MM.1S (cell line): ENCODE measurements at regions not wholly inside any gene's neighbourhood (a gene's known extent, or its start where the extent isn't known, plus 50 kb on each side); places are given as distances from the start of the nearest gene placed in this dataset.

ENCODE experiments used
- DNase-seq: peaks from one replicate; pipeline ENCODE4 v3.0.0-alpha.2; 2015
- H2AFZ ChIP-seq: fragments of 300-600 bp; sonication (generic); 2 replicates; pipeline ENCODE4 v1.6.0; 2016; ENCODE audit warnings: antibody characterized with exemption, low read length
- H3F3A ChIP-seq: fragments of 300-600 bp; sonication (generic); 2 replicates; pipeline ENCODE4 v1.6.1; 2016; ENCODE audit warnings: mild to moderate bottlenecking, antibody characterized with exemption, low read length, moderate library complexity, mixed read lengths; ENCODE audit not compliant: insufficient read depth
- H3K27ac ChIP-seq: fragments of 300-600 bp; sonication (generic); 2 replicates; pipeline ENCODE4 v1.5.1; 2016; ENCODE audit warnings: mild to moderate bottlenecking, low read length
- H3K27me3 ChIP-seq: fragments of 300-600 bp; sonication (generic); replicated peaks from 2 replicates; pipeline ENCODE4 v1.6.0; 2016; ENCODE audit warnings: low read length; ENCODE audit not compliant: insufficient read depth
- H3K36me3 ChIP-seq: fragments of 300-600 bp; sonication (generic); replicated peaks from 2 replicates; pipeline ENCODE4 v1.6.1; 2016; ENCODE audit warnings: mild to moderate bottlenecking, low read length, mixed read lengths; ENCODE audit not compliant: insufficient read depth
- H3K4me1 ChIP-seq: fragments of 300-600 bp; sonication (generic); 2 replicates; pipeline ENCODE4 v1.6.1; 2016; ENCODE audit warnings: low read length, mixed read lengths
- H3K4me2 ChIP-seq: fragments of 300-600 bp; sonication (generic); 2 replicates; pipeline ENCODE4 v1.6.0; 2016; ENCODE audit warnings: low read depth, low read length
- H3K4me3 ChIP-seq: fragments of 300-600 bp; sonication (generic); 2 replicates; pipeline ENCODE4 v1.5.1; 2016; ENCODE audit warnings: low read length, mixed read lengths
- H3K79me2 ChIP-seq: fragments of 300-600 bp; sonication (generic); 2 replicates; pipeline ENCODE4 v1.6.1; 2016; ENCODE audit warnings: mixed run types, low read length, mixed read lengths
- H3K9ac ChIP-seq: fragments of 300-600 bp; sonication (generic); 2 replicates; pipeline ENCODE4 v1.6.1; 2016; ENCODE audit warnings: low read length, mixed read lengths
- H3K9me2 ChIP-seq: fragments of 300-600 bp; sonication (generic); replicated peaks from 2 replicates; pipeline ENCODE4 v1.6.1; 2016; ENCODE audit warnings: mild to moderate bottlenecking, low read length, mixed read lengths; ENCODE audit not compliant: insufficient read depth
- H3K9me3 ChIP-seq: fragments of 300-600 bp; sonication (generic); replicated peaks from 2 replicates; pipeline ENCODE4 v1.6.1; 2016; ENCODE audit warnings: mild to moderate bottlenecking, low read length, mixed read lengths; ENCODE audit not compliant: insufficient read depth
- H4K20me1 ChIP-seq: fragments of 300-600 bp; sonication (generic); 2 replicates; pipeline ENCODE4 v1.6.1; 2016; ENCODE audit warnings: mild to moderate bottlenecking, low read length, moderate library complexity, mixed read lengths; ENCODE audit not compliant: insufficient read depth
- EZH2 ChIP-seq: fragments of 300-600 bp; sonication (generic); optimal IDR thresholded peaks from 2 replicates; pipeline ENCODE3; 2017; ENCODE audit warnings: low read depth, mild to moderate bottlenecking, antibody characterized with exemption, low read length, mixed read lengths
- EZH2phosphoT487 ChIP-seq: fragments of 300-600 bp; sonication (generic); IDR thresholded peaks from 2 replicates; pipeline ENCODE4 v1.6.1; 2018; ENCODE audit warnings: antibody characterized with exemption, low read length
- TF ChIP-seq, protein P1 (sequence below): fragments of 300-600 bp; sonication (generic); IDR thresholded peaks from 2 replicates; pipeline ENCODE4 v1.5.1; 2016; ENCODE audit warnings: antibody characterized with exemption, low read length, mixed read lengths

GRCh38 chr6:49038294-49038822, 424.7 kb downstream of the MMUT start:
- no peak overlapping the region for H3K4me2 ChIP-seq
- no peaks in the 10 kb centered on the region for H3K4me1 ChIP-seq
- TF ChIP-seq, protein P1, sequence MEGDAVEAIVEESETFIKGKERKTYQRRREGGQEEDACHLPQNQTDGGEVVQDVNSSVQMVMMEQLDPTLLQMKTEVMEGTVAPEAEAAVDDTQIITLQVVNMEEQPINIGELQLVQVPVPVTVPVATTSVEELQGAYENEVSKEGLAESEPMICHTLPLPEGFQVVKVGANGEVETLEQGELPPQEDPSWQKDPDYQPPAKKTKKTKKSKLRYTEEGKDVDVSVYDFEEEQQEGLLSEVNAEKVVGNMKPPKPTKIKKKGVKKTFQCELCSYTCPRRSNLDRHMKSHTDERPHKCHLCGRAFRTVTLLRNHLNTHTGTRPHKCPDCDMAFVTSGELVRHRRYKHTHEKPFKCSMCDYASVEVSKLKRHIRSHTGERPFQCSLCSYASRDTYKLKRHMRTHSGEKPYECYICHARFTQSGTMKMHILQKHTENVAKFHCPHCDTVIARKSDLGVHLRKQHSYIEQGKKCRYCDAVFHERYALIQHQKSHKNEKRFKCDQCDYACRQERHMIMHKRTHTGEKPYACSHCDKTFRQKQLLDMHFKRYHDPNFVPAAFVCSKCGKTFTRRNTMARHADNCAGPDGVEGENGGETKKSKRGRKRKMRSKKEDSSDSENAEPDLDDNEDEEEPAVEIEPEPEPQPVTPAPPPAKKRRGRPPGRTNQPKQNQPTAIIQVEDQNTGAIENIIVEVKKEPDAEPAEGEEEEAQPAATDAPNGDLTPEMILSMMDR, result no peak
- no peak for TF ChIP-seq EZH2
- TF ChIP-seq EZH2phosphoT487, result no peak
- no peaks in the 10 kb centered on the region for H3K27me3 ChIP-seq
- no peaks in the 10 kb centered on the region for H4K20me1 ChIP-seq
- H2AFZ ChIP-seq, result no peak overlapping the region
- H3K9me3 ChIP-seq, result no peaks in the 10 kb centered on the region
- no peak overlapping the region for H3K4me3 ChIP-seq
- H3K27ac ChIP-seq, result no peak overlapping the region
- H3F3A ChIP-seq, result no peaks in the 10 kb centered on the region
- no peaks in the 10 kb centered on the region for H3K79me2 ChIP-seq
- no peak overlapping the region for H3K9ac ChIP-seq
- H3K9me2 ChIP-seq, result no peaks in the 10 kb centered on the region
- H3K36me3 ChIP-seq, result no peaks in the 10 kb centered on the region
- no peak for DNase-seq

DNA sequence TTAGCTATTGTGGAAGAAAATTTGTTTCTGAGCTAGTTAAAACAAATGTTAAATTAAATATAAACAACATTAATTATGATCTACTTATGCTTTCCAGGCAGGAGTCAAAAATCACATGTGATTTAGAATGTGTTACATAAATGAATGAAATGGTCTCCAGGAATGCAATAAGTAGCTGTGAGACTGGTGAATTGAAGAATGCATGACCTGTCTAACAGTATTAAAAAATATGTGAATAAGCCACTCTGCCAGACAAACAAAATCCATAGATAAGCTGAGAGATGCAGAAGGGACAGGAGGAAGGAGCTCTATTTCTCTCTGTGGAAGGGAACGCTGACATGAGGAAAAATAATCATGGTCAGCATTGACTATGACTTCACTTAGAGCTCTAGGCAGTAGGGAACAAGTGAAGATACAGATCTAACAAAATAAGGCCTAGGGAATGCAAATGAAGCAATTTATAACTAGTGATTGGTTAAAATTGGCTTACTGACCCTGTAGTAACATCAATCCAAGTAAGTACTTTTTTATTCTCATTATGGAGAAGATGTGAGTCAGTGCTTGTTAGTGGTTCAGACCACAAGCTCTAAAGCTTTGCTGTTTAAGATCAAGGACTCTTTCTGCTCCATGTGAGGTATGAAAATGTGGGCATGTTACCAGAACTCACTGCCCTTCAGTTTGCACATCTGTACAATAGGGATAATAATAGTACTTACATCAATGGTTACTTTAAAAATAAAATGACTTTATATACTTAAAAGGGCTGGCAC, 432.6 kb downstream of the MMUT start:
- H3K79me2 ChIP-seq, result no peaks in the 10 kb centered on the region
- no peaks in the 10 kb centered on the region for H4K20me1 ChIP-seq
- H3K4me3 ChIP-seq, result no peak overlapping the region
- no peak for DNase-seq
- H3K9me2 ChIP-seq, result no peaks in the 10 kb centered on the region
- H3K4me1 ChIP-seq, result no peaks in the 10 kb centered on the region
- H3K27ac ChIP-seq, result no peak overlapping the region
- H3K9me3 ChIP-seq, result no peaks in the 10 kb centered on the region
- no peaks in the 10 kb centered on the region for H3K27me3 ChIP-seq
- H2AFZ ChIP-seq, result no peak overlapping the region
- no peaks in the 10 kb centered on the region for H3F3A ChIP-seq
- TF ChIP-seq, protein P1, result no peak
- no peak for TF ChIP-seq EZH2phosphoT487
- TF ChIP-seq EZH2, result no peak
- H3K9ac ChIP-seq, result no peak overlapping the region
- no peaks in the 10 kb centered on the region for H3K36me3 ChIP-seq
- H3K4me2 ChIP-seq, result no peak overlapping the region

- Histone ChIP-seq H2AFZ (no peak overlapping the region), H3K27ac (no peak overlapping the region)
- TF ChIP-seq, protein P1, result no peak
- TF ChIP-seq EZH2 (no peak), EZH2phosphoT487 (no peak)
Observed at GRCh38 chr6:49027644-49028043, 435.4 kb downstream of the MMUT start.

More at GRCh38 chr6:49027644-49028043, 435.4 kb downstream of the MMUT start:
- Histone ChIP-seq H3K4me1 (no peaks in the 10 kb centered on the region), H3K4me3 (no peak overlapping the region), H4K20me1 (no peaks in the 10 kb centered on the region), H3K79me2 (no peaks in the 10 kb centered on the region), H3F3A (no peaks in the 10 kb centered on the region), H3K9ac (no peak overlapping the region), H3K9me3 (no peaks in the 10 kb centered on the region), H3K9me2 (no peaks in the 10 kb centered on the region), H3K36me3 (no peaks in the 10 kb centered on the region), H3K4me2 (no peak overlapping the region), H3K27me3 (no peaks in the 10 kb centered on the region)
- DNase-seq, result no peak
